ENCODE measurements at regions not wholly inside any gene's neighbourhood (a gene's known extent, or its start where the extent isn't known, plus 50 kb on each side); places are given as distances from the start of the nearest gene placed in this dataset.
"Not testable (repeated sequence)": the region's sequence is repeated elsewhere in the genome, so short reads cannot be mapped to it uniquely, and the experiment has no call there.

GRCh38 chr5:87198010-87198409 is 69.7 kb upstream of the RASA1 start:
- DNase-seq (ENCODE audit: low spot score): no peak

GRCh38 chr5:87199246-87199645 is 68.4 kb upstream of the RASA1 start:
- DNase-seq (ENCODE audit: low spot score): not testable (repeated sequence)

- not testable (repeated sequence) for DNase-seq (ENCODE audit: low spot score)
Measured at GRCh38 chr5:87199704-87200103, 68.0 kb upstream of the RASA1 start.

- no peak for DNase-seq (ENCODE audit: low spot score)
Measured at GRCh38 chr5:87210076-87210475, 57.6 kb upstream of the RASA1 start.

GRCh38 chr5:87210743-87211142 is 56.9 kb upstream of the RASA1 start:
- DNase-seq (ENCODE audit: low spot score): peak; percentile 35

- DNase-seq (ENCODE audit: low spot score): no peak
Measured at GRCh38 chr5:87211676-87212075, 56.0 kb upstream of the RASA1 start.

- DNase-seq (ENCODE audit: low spot score): not testable (repeated sequence)
Measured at GRCh38 chr5:87212183-87212582, 55.5 kb upstream of the RASA1 start.

- DNase-seq (ENCODE audit: low spot score): not testable (repeated sequence)
Measured at GRCh38 chr5:87217480-87217879, 50.2 kb upstream of the RASA1 start.

Data from kidney tubule cell (primary cell).